SW480 (cell line): ENCODE measurements at regions not wholly inside any gene's neighbourhood (a gene's known extent, or its start where the extent isn't known, plus 50 kb on each side); places are given as distances from the start of the nearest gene placed in this dataset.
A peak's percentile ranks its signal among the peaks of the same experiment; 100 is the strongest.

Experiments
- DNase-seq: peaks from one replicate; pipeline ENCODE4 v3.0.0-alpha.2; 2016; ENCODE audit warnings: low spot score

GRCh38 chr6:14275493-14275851 is 157.9 kb downstream of the CD83 start:
- DNase-seq, result no peak

- peak; percentile 6 for DNase-seq
Measured at GRCh38 chr6:14276071-14276470, 158.5 kb downstream of the CD83 start.

GRCh38 chr6:14276667-14277404 is 159.3 kb downstream of the CD83 start:
- no peak for DNase-seq

GRCh38 chr6:14277405-14277930 is 159.9 kb downstream of the CD83 start:
- DNase-seq, result no peak

GRCh38 chr6:14278006-14278405 is 160.4 kb downstream of the CD83 start:
- DNase-seq, result no peak

GRCh38 chr6:14278446-14278845 is 160.9 kb downstream of the CD83 start:
- no peak for DNase-seq

- DNase-seq, result no peak
Measured at GRCh38 chr6:14280006-14280510, 162.5 kb downstream of the CD83 start.

GRCh38 chr6:14280766-14281293 is 163.3 kb downstream of the CD83 start:
- DNase-seq, result no peak

GRCh38 chr6:14281811-14282660 is 164.5 kb downstream of the CD83 start:
- DNase-seq, result no peak

- no peak for DNase-seq
Measured at GRCh38 chr6:14282854-14283505, 165.4 kb downstream of the CD83 start.

GRCh38 chr6:14283600-14284235 is 166.1 kb downstream of the CD83 start:
- no peak for DNase-seq

GRCh38 chr6:14284969-14285590 is 167.5 kb downstream of the CD83 start:
- DNase-seq, result no peak

- DNase-seq, result no peak
Measured at GRCh38 chr6:14286144-14286543, 168.6 kb downstream of the CD83 start.

GRCh38 chr6:14286634-14287428 is 169.3 kb downstream of the CD83 start:
- no peak for DNase-seq

GRCh38 chr6:14287707-14288106 is 170.1 kb downstream of the CD83 start:
- DNase-seq, result no peak

- DNase-seq, result no peak
Measured at GRCh38 chr6:14288910-14289309, 171.3 kb downstream of the CD83 start.

- no peak for DNase-seq
Measured at GRCh38 chr6:14290041-14290771, 172.6 kb downstream of the CD83 start.

GRCh38 chr6:14290772-14291330 is 173.3 kb downstream of the CD83 start:
- DNase-seq, result no peak

GRCh38 chr6:14291331-14291730 is 173.8 kb downstream of the CD83 start:
- no peak for DNase-seq
